ENCODE measurements at regions not wholly inside any gene's neighbourhood (a gene's known extent, or its start where the extent isn't known, plus 50 kb on each side); places are given as distances from the start of the nearest gene placed in this dataset.

DNA sequence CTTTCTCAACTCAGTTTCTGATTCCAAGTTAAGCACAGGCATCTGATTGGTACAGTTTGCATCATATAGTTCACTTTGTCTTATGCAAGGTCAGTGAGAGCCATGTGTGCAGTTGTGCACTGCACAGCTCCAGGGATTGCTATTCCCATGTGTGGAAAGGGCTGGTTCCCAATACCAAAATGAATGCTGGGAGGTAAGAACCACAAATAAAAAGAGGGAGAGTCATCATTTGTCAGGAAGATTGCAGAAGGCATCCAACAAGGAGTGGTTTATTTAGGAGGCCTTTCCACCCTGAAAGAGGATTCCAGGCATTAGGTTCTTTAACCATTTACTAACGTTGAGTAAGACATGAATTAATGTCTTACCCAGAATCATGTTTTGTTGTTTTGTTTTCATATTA, 141.2 kb upstream of the ST6GAL2 start:
- TF ChIP-seq, protein P1, sequence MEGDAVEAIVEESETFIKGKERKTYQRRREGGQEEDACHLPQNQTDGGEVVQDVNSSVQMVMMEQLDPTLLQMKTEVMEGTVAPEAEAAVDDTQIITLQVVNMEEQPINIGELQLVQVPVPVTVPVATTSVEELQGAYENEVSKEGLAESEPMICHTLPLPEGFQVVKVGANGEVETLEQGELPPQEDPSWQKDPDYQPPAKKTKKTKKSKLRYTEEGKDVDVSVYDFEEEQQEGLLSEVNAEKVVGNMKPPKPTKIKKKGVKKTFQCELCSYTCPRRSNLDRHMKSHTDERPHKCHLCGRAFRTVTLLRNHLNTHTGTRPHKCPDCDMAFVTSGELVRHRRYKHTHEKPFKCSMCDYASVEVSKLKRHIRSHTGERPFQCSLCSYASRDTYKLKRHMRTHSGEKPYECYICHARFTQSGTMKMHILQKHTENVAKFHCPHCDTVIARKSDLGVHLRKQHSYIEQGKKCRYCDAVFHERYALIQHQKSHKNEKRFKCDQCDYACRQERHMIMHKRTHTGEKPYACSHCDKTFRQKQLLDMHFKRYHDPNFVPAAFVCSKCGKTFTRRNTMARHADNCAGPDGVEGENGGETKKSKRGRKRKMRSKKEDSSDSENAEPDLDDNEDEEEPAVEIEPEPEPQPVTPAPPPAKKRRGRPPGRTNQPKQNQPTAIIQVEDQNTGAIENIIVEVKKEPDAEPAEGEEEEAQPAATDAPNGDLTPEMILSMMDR (IDR thresholded peaks at IDR 0.05): no peak
- TF ChIP-seq POLR2AphosphoS5 (IDR thresholded peaks at IDR 0.05) (no peak), POLR2A (IDR thresholded peaks at IDR 0.05) (no peak)
